Naive B cell (primary cell): ENCODE measurements at regions not wholly inside any gene's neighbourhood (a gene's known extent, or its start where the extent isn't known, plus 50 kb on each side); places are given as distances from the start of the nearest gene placed in this dataset.

Experiments
- ATAC-seq, 2 donors: fragments of 150-1000 bp; cut with Tn5 transposase; 2 replicates each; pipeline ENCODE4 v1.10.0; 2021; ENCODE audit warnings: low read depth in 2 of 2, mild to moderate bottlenecking in 2 of 2, moderate library complexity in 2 of 2
- DNase-seq: peaks from one replicate; pipeline ENCODE4 v3.0.0; 2022
- H3K27ac Mint-ChIP-seq, 6 donors: one replicate each; pipeline ENCODE4 v1.8.0; 2020 to 2022; ENCODE audit warnings: mild to moderate bottlenecking in 6 of 6, mixed read lengths in 6 of 6, moderate library complexity in 5 of 6, inconsistent platforms in 2 of 6
- H3K27me3 Mint-ChIP-seq, 3 donors: one replicate each; pipeline ENCODE4 v1.8.0; 2021 to 2022; ENCODE audit warnings: mixed read lengths in 3 of 3, mild to moderate bottlenecking in 1 of 3
- H3K36me3 Mint-ChIP-seq, 2 donors: one replicate each; pipeline ENCODE4 v1.8.0; 2020 to 2022; ENCODE audit warnings: mixed read lengths in 2 of 2, inconsistent platforms in 1 of 2, mild to moderate bottlenecking in 1 of 2
- H3K4me1 Mint-ChIP-seq, 3 donors: one replicate each; pipeline ENCODE4 v1.8.0; 2020 to 2022; ENCODE audit warnings: mixed read lengths in 3 of 3, inconsistent platforms in 1 of 3, mild to moderate bottlenecking in 1 of 3, moderate library complexity in 1 of 3
- H3K4me3 Mint-ChIP-seq, 8 donors: one replicate each; pipeline ENCODE4 v1.8.0; 2020 to 2022; ENCODE audit warnings: mild to moderate bottlenecking in 8 of 8, mixed read lengths in 8 of 8, moderate library complexity in 8 of 8, inconsistent platforms in 2 of 8
- H3K9me3 Mint-ChIP-seq, 7 donors: one replicate each; pipeline ENCODE4 v1.8.0; 2020 to 2022; ENCODE audit warnings: mixed read lengths in 7 of 7, mild to moderate bottlenecking in 5 of 7, inconsistent platforms in 2 of 7, moderate library complexity in 1 of 7

DNA sequence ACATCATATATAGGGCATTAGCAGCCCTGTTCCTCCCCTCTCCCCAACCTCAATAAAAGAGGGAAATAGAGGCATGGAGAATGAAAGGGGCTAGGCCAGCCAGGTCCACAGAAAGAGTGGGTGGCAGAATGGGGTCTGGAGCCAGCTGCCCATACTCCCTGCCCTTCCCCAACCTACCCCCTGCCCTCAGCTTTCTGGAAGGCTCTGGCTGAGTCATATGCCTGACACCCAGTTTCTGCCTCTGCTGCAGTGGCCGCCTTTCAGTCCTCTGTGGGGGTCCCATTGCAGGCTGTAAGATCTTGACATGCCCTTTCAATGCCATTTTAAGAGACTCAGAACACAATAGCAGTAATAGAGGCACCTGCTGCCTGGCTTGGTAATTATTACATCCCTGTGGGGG, 95.7 kb downstream of the LINGO1 start:
- DNase-seq (no peak), ATAC-seq (no peak)
- no peaks in the 10 kb centered on the region for H3K27me3 Mint-ChIP-seq
- no peaks in the 10 kb centered on the region for H3K9me3 Mint-ChIP-seq
- H3K4me1 Mint-ChIP-seq = peaks cover 43 to 68% (median 55%) of the 10 kb centered on the region in 3 donors
- H3K36me3 Mint-ChIP-seq = no peaks in the 10 kb centered on the region
- H3K27ac Mint-ChIP-seq = peak overlapping the region in 5 of 6 donors; percentile 39 to 93 (median 77)
- H3K4me3 Mint-ChIP-seq = peak overlapping the region in 6 of 8 donors; percentile 63 to 92 (median 79)

DNA sequence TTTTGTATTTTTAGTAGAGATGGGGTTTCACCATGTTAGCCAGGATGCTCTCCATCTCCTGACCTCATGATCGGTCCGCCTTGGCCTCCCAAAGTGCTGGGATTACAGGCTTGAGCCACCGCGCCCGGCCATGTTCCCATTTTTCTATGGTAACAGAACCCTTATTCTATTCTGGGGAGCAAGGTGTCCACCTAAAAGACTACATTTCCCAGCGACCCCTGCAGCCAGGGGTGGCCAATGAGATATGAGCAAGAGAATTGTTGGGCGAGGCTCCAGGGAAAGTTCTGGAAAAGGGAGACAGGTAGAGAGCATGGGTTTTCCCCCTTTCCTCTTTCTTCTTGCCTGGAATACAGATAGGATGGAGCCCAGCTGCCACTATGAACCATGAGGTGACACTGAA, 96.9 kb downstream of the LINGO1 start:
- DNase-seq = no peak
- H3K27me3 Mint-ChIP-seq = peaks cover 0 to 5% (median 0%) of the 10 kb centered on the region in 3 donors

More for the DNA sequence above, 96.9 kb downstream of the LINGO1 start:
- peak overlapping the region in 3 of 8 donors; percentile 17 to 46 (median 32) for H3K4me3 Mint-ChIP-seq
- H3K27ac Mint-ChIP-seq = no peak overlapping the region
- ATAC-seq = no peak
- H3K9me3 Mint-ChIP-seq = no peaks in the 10 kb centered on the region
- H3K4me1 Mint-ChIP-seq = peaks cover 43 to 63% (median 54%) of the 10 kb centered on the region in 3 donors
- no peaks in the 10 kb centered on the region for H3K36me3 Mint-ChIP-seq
